ENCODE measurements at regions not wholly inside any gene's neighbourhood (a gene's known extent, or its start where the extent isn't known, plus 50 kb on each side); places are given as distances from the start of the nearest gene placed in this dataset.
"Not testable (repeated sequence)": the region's sequence is repeated elsewhere in the genome, so short reads cannot be mapped to it uniquely, and the experiment has no call there.

DNA sequence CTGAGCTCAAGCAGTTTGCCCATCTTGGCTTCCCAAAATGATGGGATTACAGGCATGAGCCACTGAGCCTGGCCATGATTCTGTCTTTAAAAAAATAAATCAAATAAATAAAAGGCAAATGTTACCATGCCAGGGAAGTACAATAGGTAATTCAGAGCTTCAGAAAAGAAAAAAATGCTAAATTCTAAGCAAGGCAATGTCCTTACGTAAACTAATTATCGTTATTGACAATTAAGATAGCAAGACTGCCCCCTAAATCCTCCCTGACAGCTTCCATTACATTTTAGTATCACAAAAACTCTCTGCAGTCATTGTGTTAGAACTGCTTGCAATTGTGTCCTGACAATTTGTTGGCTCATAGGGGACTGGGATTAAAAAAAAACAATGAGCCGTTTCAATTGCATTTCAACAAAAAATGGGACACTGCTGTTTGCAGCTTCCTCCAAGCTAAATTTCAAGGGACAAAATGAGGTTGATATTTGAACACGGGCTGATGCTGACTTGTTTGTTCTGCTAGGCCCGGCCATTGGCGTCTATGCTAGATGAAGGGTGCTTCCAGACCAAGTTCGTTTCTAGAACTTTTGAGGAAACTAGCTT is 88.9 kb downstream of the MOGAT1 start:
- in situ Hi-C loops (cut with HindIII; ENCODE audit: low sequenced_read_pairs): loop anchor here (5.0 kb wide), 2 partner anchors 73 to 102 kb away; partner anchors contain the start of gene ACSL3

DNA sequence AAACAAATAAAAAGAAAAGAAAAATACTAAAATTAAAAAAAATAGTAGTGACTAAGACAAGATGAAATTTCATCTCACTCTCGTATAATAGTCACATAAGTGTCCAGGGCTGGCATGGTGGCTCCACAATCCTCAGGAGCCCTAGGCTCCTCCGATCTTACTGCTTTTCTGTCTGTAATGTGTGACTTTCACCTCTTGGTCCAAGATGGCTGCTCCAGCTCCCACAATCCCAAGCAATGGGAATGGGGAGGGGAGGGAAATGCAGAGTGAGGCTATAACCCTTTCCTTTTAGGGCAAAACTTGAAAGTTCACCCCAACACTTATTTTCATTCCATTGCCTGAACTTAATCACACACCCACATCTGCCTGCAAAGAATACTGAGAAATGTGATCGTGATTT is 90.4 kb downstream of the MOGAT1 start:
- in situ Hi-C loops (cut with HindIII; ENCODE audit: low sequenced_read_pairs): loop anchor here (5.0 kb wide), 2 partner anchors 75 to 100 kb away; partner anchors contain the start of gene ACSL3

DNA sequence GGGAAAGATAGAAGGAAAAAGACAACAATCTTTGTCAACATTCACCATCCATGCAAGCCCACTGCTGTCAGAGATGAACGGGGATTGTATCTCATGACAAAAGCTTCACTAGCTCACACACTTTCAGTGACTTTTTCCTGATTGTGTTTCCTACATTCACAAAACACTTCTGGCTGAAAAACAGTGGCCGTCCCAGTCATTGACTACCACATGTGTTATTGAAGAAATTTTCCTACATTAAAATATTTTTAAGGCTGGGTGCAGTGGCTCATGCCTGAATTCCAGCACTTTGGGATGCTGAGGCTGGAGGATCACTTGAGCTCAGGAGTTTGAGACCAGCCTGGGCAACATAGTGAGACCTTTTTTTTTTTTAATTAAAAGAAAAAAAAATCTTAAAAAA is 90.9 kb downstream of the MOGAT1 start:
- in situ Hi-C loops (cut with HindIII; ENCODE audit: low sequenced_read_pairs): loop anchor here (5.0 kb wide), 2 partner anchors 75 to 100 kb away; partner anchors contain the start of gene ACSL3

DNA sequence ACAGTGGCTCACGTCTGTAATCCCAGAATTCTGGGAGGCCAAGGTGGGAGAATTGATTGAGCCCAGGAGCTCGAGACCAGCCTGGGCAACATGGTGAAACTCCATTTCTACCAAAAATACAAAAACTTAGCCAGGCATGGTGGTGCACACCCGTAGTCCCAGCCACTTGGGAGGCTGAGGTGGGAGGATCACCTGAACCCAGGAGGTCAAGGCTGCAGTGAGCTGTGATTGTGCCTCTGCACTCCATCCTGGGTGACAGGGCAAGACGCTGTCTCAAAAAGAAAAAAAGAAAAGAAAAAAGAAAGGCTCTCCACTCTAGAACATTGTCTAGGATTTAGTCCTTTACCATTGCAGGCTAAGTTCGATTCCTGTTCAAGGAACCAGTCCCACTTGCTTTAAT is 94.4 kb downstream of the MOGAT1 start:
- in situ Hi-C loops (cut with HindIII; ENCODE audit: low sequenced_read_pairs): not testable (repeated sequence)

DNA sequence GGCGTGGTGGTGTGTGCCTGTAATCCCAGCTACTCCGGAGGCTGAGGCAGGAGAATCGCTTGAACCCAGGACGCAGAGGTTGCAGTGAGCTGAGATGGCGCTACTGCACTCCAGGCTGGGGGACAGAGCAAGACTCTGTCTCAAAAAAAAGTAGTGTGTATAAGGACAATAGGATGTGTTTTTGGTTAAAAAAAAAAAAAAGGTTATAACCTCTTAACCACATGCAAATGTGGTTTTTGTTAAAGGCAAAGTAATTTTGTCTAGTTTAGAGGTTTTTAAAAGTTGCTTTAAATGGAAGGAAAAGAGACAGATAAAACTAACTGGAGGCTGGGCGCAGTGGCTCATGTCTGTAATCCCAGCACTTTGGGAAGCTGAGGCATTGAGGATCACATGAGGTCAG is 92.8 kb upstream of the ACSL3 start:
- in situ Hi-C loops (cut with HindIII; ENCODE audit: low sequenced_read_pairs): not testable (repeated sequence)

DNA sequence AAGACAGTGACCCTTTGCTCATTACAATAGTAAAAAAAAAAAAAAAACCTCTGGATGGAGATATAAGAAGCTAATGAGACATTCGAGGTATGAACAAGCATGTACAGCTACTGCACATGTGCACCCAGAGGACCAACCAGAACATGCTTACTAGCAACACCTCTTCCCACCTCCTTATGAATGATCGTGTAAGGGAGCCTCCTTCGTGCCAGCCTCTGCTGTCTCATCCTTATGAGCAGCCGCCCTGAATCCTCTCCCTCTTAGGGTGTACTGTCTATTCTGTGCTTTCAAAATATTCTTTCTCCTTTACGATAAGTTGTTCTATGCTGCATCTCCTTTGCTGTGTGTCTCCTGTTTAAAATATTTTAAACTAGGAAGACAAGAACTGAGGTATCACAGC is 91.4 kb upstream of the ACSL3 start:
- in situ Hi-C loops (cut with HindIII; ENCODE audit: low sequenced_read_pairs): no loop called here

DNA sequence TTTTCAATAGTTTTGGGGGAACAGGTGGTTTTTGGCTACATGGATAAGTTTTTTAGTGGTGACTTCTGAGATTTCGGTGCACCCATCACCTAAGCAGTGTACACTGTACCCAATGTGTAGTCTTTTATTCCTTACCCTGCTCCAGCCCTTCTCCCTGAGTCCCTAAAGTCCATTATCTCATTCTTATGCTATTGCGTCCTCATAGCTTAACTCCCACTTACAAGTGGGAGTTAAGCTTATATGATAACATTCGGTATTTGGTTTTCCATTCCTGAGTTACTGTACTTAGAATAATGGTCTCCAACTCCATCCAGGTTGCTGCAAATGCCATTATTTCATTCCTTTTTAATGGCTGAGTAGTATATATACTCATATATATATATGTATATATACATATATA is 90.9 kb upstream of the ACSL3 start:
- in situ Hi-C loops (cut with HindIII; ENCODE audit: low sequenced_read_pairs): no loop called here

DNA sequence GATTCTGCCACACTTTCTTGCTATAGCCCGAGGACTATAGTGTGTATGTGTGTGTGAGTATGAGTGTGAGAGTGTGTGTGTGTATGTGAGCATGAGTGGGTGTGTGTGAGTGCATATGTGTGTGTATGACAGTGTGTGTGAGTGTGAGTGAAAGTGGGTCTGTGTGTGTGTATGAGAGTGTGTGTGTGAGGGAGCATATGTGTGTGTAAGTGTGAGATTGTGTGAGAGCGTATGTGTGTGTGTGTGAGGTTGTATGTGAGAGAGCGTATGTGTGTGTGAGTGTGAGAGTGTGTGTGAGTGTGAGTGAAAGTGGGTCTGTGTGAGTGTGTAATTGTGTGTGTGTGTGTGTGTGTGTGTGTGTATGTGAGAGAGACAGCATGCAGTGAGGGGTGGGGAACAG is 89.0 kb upstream of the ACSL3 start:
- in situ Hi-C loops (cut with HindIII; ENCODE audit: low sequenced_read_pairs): no loop called here

DNA sequence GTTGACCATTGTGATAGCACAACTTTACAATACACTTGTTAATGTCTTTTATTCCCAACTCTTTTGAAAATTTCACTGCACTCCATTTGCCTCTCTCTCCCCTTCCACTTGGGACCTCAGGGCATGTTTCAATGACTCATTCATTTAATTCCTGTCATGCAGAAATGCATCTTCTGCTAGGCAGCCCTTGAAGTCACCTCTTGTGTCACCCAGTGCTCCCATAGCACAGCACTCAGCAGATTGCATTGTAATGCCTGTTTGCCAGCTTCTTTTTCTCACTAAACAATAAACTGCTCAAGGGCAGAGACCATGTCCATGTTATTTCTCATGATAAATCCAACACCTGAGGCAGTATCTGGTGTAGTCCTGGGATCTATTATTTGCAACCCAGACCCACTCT is 85.9 kb upstream of the ACSL3 start:
- in situ Hi-C loops (cut with HindIII; ENCODE audit: low sequenced_read_pairs): no loop called here

DNA sequence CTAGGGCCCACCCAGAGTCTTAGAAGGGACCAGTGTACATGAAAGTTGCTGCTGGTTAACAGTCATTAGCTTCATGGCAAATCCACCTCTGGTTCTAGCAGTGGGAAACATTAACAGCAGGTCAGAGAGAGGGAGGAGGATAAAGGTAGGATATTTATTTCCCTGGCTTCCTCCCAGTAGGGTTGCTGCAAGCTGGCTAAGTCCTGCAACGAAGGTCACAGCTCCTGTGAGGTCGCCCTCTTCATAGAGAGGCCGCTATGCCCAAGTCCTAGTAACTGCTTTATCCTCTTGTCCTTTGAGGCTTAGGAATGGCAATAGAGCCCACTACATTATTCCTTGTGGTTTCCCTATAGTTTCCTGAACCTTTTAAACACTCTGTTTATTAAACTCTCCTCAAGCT is 84.0 kb upstream of the ACSL3 start:
- in situ Hi-C loops (cut with HindIII; ENCODE audit: low sequenced_read_pairs): no loop called here

DNA sequence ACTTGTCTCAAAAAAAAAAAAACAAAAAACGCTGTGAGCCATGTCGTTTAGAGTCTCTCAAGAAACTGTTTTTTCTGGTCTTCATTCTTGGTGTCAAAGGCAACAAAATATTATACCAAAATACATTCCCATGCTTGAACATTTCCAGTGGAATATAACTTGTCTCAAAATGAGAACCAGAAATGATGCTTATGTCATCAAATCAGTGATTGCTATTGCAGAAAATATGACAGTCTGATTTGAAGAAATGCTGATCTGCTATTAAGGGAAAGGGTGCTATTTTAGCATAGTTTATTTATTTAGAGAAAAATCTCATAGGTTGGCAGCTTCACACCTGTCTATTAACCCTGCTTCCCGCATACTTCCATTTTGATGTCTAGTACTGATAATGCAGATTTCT is 82.4 kb upstream of the ACSL3 start:
- in situ Hi-C loops (cut with HindIII; ENCODE audit: low sequenced_read_pairs): no loop called here

DNA sequence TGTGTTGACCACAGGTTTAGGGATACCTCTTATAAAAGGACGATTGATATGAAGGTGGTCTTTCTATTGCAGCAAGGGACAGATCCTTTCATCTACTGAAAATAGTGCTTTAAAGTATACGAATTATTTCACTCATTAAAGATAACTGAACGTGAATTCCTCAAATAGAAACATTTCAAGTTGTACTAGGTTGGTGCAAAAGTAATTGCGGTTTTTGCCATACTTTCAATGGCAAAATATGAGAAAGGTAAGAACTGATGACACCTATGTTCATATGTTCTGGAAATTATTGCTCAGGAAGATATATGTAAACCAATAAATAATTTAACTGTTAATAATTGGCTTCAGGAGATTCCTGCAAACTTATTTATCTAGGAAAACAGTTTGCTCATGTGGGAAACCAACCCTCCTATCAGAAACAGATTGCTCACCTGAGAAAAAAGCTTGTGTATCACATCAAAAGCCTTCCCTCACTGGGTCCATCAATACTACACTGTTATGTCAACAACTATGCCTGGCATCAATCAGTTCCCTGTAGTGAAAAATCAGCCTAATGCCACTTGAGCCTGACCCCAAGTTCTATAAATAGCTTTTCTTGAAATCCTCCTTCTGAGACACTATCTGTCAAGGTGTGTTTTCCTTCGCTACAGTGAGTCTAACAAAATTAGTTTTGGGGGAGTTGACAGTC is 81.5 kb upstream of the ACSL3 start:
- in situ Hi-C loops (cut with HindIII; ENCODE audit: low sequenced_read_pairs): no loop called here

DNA sequence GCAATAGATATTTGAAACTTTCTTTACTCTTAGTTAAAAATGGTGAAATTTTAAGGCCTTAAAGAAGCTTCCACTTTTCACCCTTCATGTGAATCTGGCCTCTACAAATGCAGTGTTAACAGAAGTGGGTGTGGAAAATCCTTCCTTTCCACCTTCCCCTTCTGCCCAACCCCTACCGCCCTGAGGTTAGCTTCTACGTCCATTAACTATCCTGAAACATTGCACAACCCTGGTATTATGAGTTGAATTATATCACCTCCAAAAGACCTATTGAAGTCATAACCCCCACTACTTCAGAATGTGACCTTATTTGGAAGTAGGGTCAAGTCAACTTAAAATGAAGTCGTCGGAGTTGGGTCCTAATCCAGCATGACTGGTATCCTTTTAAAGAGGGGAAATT is 80.8 kb upstream of the ACSL3 start:
- in situ Hi-C loops (cut with HindIII; ENCODE audit: low sequenced_read_pairs): no loop called here

DNA sequence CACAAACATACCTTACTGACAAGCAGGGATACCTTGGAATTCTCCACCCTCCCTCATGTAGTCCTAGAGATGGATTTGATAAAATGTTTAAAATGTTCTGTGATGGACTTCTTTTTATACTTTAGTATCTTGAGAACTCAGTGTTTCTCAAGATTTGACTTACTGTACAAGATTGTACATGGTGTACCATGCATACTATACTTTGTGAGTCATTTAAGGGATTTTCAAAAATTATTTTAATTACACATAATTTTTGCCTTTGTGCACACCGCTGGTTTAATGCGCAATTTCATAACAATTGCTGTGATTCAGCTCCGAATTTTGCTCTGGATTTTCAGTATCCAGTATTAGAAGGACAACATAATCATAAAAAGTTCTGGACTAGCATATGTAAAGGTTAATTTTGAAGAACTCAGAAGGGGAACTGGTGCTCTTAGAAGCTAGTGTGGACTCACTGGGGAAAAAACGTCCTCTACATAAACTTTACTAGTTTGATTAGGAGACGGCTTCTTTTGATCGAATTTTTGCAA is 78.6 kb upstream of the ACSL3 start:
- in situ Hi-C loops (cut with HindIII; ENCODE audit: low sequenced_read_pairs): no loop called here

DNA sequence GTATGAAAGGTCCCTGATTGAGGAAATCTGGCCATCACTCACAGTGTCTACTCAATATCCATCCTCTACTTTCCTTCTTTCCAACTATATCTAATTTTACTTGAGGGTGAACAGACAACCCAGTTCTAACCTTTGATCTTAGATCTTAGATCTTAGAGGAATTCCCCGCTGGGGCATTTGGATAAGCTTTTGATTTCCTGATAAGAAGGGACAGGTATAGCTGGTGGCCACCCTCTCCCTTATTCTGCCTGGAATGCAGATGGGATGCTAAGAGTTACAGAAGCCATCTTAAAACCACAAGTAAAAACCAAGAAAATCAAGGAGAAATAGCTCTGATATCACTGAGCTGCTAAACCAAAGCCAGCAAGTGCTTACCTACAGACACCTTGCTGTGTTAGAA is 77.2 kb upstream of the ACSL3 start:
- in situ Hi-C loops (cut with HindIII; ENCODE audit: low sequenced_read_pairs): no loop called here

DNA sequence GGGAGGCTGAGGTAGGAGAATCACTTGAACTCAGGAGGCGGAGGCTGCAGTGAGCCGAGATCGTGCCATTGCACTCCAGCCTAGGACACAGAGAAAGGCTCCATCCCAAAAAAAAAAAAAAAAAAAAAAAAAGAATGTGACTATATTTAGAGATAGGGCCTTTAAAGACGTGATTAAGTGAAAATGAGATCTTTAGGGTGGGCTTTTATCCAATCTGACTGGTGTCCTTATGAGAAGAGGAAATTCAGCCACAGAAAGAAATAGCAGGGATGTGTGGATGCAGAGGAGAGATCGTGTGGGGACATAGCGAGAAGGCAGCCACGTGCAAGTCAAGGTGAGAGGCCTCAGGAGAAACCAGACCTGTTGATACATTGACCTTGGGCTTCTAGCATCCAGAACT is 69.9 kb upstream of the ACSL3 start:
- in situ Hi-C loops (cut with HindIII; ENCODE audit: low sequenced_read_pairs): no loop called here

DNA sequence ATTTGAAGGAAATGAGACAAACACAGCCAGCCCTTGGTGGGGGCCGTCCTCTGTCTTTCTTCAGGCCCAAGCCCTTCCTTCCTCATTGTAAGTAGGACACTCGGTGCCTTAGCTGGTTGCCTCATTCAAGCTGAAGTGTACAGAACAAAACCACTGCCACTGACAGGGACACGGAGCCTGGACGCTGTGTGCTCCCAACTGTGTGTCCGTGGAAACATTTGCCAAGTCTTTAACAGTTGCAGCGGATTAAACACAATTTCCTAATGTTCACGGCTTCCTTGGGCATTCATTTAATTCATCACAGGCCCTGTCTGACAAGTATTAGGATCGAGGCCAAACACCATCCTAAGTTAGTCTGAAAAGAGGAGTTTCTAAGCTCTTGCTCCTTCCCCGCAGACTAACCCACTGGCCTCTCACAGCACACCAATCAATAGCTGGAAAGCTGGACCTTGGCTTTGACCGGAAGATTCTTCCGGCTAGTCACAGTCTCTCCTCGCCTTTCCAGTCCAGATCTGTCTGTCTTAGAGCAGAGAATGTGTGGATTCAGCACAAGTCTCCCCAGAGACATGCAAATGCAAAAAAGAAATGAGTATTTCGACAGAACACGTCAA is 68.7 kb upstream of the ACSL3 start:
- in situ Hi-C loops (cut with HindIII; ENCODE audit: low sequenced_read_pairs): no loop called here

DNA sequence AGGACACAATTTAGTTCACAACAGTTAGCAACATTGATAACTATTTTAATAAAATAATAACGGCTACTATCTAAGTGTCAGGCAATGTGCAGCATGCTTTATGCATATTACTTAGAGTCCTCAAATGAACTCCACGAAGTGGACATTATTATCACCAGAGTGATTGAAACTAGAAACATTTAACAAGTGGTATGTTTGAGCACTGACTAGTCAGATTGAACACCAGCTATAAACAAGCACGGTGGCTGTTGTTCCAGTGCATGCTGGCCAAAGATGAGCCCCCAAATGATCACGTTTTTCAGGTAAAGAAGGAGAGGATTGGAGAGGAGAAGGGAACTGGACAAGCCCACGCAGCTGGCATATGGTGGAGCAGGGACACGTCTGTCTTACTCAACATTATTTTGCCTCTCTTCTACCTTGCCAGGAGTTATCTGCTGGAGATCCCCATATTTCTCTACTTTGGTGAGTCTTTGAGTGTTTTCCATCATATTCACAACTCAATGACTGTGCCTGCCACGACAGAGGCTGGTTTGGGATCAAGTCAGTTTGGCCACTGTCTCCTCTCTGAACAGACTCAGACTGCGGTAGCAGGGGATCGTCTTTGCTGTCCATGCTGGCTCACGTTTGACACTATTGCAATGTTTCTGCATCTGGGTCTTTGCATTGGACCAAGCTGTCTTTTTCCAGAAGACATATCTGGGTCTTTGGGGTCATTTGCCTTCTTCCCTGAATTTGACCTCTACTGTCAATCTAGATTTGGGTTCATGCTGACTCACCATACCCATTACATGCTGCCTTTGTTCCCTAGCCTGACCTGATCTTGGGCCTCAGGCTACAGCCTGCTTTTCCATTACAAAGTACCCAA is 66.0 kb upstream of the ACSL3 start:
- in situ Hi-C loops (cut with HindIII; ENCODE audit: low sequenced_read_pairs): no loop called here

DNA sequence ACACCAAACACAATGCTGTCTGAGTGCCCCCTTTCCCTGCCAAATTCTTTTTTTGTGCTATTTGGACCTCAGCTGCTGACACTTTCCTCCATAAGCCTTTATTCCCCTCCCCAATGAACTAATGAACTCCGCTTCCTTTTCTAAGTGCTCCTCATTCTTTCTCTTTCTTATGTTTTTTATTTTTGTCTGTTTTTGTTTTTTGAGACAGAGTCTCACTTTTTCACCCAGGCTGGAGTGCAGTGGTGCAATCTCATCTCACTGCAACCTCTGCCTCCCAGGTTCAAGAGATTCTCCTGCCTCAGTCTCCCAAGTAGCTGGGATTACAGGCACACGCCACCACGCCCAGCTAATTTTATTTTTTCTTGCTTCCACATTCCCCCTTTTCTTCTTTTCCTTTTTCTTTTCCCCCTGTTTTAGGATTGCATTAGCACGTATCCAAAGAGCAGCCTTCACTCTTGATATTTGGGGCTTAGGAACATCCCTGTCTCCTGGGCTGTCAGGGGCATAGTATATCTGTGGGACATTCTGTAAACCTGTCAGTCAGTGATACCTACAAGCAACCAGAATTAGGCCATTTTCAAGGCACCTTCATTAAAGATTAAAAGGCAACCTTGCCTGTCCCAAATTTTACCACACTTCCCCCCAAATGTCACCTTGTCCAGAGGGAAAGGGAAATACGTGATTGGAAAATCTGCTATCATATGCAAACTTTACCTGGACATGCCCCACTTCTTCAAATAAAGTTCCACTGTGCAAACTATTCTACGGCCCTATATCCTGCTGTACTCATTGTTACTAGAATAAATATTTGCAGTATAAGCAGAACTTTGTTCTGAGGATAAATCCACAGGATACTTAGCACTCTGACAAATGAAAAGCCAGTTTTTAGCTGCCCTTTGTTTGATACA is 65.1 kb upstream of the ACSL3 start:
- in situ Hi-C loops (cut with HindIII; ENCODE audit: low sequenced_read_pairs): no loop called here

DNA sequence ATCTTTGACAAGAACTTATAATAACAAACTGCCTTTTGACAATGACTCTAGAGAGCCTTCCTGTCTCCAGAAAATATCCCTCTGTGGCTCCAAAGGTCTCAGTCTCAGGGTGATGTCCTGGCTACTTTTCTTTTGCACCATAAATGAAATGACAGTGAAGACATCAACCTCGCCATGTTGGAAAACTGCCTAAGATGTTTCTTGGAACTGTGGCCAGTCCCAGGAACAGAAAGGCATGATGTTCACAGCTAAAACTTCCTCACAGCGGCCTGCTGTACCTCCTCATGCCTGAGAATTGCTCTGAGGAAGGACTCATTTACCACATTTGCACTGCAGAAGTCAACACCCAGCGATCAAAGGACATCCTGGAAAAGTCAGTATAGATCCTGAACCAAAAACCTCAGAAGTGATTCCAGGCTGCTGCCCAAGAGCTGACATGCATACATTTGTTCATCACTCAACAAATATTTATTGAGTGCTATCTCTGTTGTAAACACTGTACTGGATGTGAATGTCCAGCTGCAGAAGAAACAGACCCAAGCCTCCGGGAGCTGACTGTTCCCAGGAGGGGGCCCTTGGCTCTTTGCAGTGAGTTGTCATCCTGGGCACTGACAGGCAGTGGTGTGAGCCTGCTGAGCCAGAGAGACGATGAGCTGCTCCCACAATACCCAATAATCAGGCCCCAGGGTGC is 64.3 kb upstream of the ACSL3 start:
- in situ Hi-C loops (cut with HindIII; ENCODE audit: low sequenced_read_pairs): no loop called here

All from endothelial cell of hepatic sinusoid (primary cell).